ENCODE measurements at regions not wholly inside any gene's neighbourhood (a gene's known extent, or its start where the extent isn't known, plus 50 kb on each side); places are given as distances from the start of the nearest gene placed in this dataset.

GRCh38 chr11:8759634-8760033 lies 77.0 kb downstream of the RPL27A start:
- no peaks in the 10 kb centered on the region for H3K23me2 ChIP-seq (ENCODE audit: insufficient read length, low read depth, low read length, poor library complexity, severe bottlenecking)
- no peaks in the 10 kb centered on the region for H4K20me1 ChIP-seq (ENCODE audit: control insufficient read depth, insufficient read depth, insufficient read length)
- H4K5ac ChIP-seq (ENCODE audit: insufficient read length, low read depth, low read length), result no peak overlapping the region
- TF ChIP-seq CTCF (conservative IDR thresholded peaks at IDR 0.05), result no peak
- no peak overlapping the region for H2BK15ac ChIP-seq (ENCODE audit: low read depth, low read length)
- Mint-ChIP-seq H3K4me1 (no peaks in the 10 kb centered on the region), H3K4me3 (no peak overlapping the region), H3K36me3 (ENCODE audit: insufficient read depth in 1 of 3, low read depth in 3 of 3) (no peaks in the 10 kb centered on the region), H3K27ac (no peak overlapping the region), H3K27me3 (ENCODE audit: low read depth) (no peaks in the 10 kb centered on the region), H3K9me3 (no peaks in the 10 kb centered on the region)
- no peak overlapping the region for H3K4me2 ChIP-seq (ENCODE audit: insufficient read depth, insufficient read length, low read length)
- no peaks in the 10 kb centered on the region for H3K9me3 ChIP-seq (ENCODE audit: control insufficient read depth, low read depth, low read length)
- H3K14ac ChIP-seq (ENCODE audit: insufficient read depth, low read length), result no peak overlapping the region
- H3K79me1 ChIP-seq (ENCODE audit: insufficient read depth, low read depth, low read length, poor library complexity, severe bottlenecking), result no peaks in the 10 kb centered on the region
- H3K9ac ChIP-seq (ENCODE audit: extremely low read depth, insufficient read length, low read length), result no peak overlapping the region
- DNase-seq, result no peak
- no peak overlapping the region for H3K18ac ChIP-seq (ENCODE audit: insufficient read length, low read depth, low read length)
- no peaks in the 10 kb centered on the region for H3K4me1 ChIP-seq (ENCODE audit: insufficient read depth, low read length)
- H4K8ac ChIP-seq (replicated peaks; ENCODE audit: insufficient read length, low read depth, low read length), result no peak overlapping the region
- H2BK5ac ChIP-seq (ENCODE audit: insufficient read length, low read length), result no peak overlapping the region
- H3K23ac ChIP-seq (ENCODE audit: insufficient read length, low read depth, low read length), result no peak overlapping the region
- H2BK120ac ChIP-seq (ENCODE audit: low read depth, low read length, poor library complexity, severe bottlenecking), result no peak overlapping the region
- no peak overlapping the region for H2BK12ac ChIP-seq (ENCODE audit: insufficient read length, low read depth, low read length)
- H3K56ac ChIP-seq (ENCODE audit: insufficient read length, low read depth, low read length), result no peak overlapping the region
- H2BK20ac ChIP-seq (ENCODE audit: low read depth, low read length, poor library complexity, severe bottlenecking), result no peak overlapping the region
- H2AK5ac ChIP-seq (ENCODE audit: insufficient read length, low read length), result no peak overlapping the region
- H3K27ac ChIP-seq (ENCODE audit: insufficient read length, low read depth, low read length), result no peak overlapping the region
- no CpG with 5 or more reads among the region's 1 CpG for WGBS (ENCODE audit: extremely low coverage, insufficient read length, low lambda C conversion rate)
- no peak overlapping the region for H3K4ac ChIP-seq (ENCODE audit: low read depth, low read length)
- no peak overlapping the region for H2AFZ ChIP-seq (ENCODE audit: low read length)
- H3K27me3 ChIP-seq (ENCODE audit: insufficient read depth, low read length), result no peaks in the 10 kb centered on the region
- H3T11ph ChIP-seq (ENCODE audit: low read length), result no peak overlapping the region
- H4K91ac ChIP-seq (ENCODE audit: insufficient read length, low read depth, low read length), result no peak overlapping the region
- H3K79me2 ChIP-seq (ENCODE audit: insufficient read depth, low read length), result no peaks in the 10 kb centered on the region

Measured in H9 (cell line).